ENCODE measurements at regions not wholly inside any gene's neighbourhood (a gene's known extent, or its start where the extent isn't known, plus 50 kb on each side); places are given as distances from the start of the nearest gene placed in this dataset.
A peak's percentile ranks its signal among the peaks of the same experiment; 100 is the strongest.

DNA sequence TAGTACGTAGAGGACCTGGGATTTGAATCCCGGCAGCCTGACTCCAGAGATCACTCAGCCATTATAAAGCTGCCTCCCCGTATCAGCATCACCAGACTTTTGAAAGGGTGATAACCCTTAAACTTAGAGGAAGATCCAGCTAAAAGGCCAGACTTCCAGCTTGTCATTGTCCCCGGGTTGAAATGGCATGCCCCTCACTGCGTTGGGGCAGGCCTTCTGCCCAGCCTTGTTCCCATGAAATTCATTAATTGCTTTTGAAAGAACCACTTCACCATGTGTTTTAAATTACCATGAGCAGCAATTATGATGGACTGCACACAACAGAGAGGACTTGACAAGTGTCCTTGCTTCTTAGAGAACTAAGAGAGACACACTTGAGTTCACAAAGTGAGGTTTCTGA is 269.6 kb upstream of the CRY1 start:
- Histone ChIP-seq H3K27ac (ENCODE audit: low read depth in 2 of 2, low read length in 2 of 2) (no peak overlapping the region), H3K27me3 (ENCODE audit: control insufficient read depth in 2 of 2, insufficient read depth in 2 of 2, low read length in 2 of 2) (peaks cover 0 to 4% of the 10 kb centered on the region in 2 donors), H3K4me3 (ENCODE audit: low read length in 2 of 2) (no peak overlapping the region), H3K4me1 (ENCODE audit: control insufficient read depth in 2 of 2, insufficient read depth in 2 of 2, low read length in 2 of 2) (no peaks in the 10 kb centered on the region), H3K9ac (ENCODE audit: low read depth in 1 of 2, low read length in 2 of 2) (no peak overlapping the region), H3K9me3 (ENCODE audit: control insufficient read depth in 2 of 2, low read length in 2 of 2) (no peaks in the 10 kb centered on the region), H3K36me3 (ENCODE audit: control insufficient read depth in 2 of 2, insufficient read depth in 2 of 2, low read length in 2 of 2) (no peaks in the 10 kb centered on the region)

DNA sequence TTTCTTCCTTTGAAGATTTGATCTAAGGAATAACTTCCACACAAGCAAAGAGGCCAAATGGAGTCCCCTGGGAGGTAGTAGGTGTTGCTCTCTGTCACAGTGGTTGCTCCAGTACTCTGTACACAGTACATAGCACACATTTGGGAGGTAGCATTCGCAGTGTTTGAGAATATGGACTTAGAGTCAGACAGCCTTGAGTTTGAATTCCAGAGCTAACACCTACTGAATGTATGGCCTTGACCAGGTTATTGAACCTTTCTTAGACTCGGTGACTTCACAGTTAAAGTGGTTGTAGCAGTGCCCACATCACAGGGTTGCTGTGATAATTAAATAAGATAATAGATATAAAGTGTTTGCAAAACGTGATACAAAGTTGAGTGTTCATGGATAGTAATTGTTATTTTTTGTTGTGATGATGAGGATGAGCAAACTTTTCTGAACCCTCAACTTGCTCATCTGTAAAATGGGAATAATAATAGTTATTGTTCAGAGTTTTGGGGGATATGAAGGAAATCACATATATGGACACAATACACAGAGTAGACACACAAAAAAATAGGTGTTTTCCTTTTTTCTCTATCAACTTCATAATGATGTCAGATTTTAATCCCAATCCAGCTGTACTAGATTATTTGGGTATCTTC is 271.6 kb upstream of the CRY1 start:
- Histone ChIP-seq H3K36me3 (ENCODE audit: control insufficient read depth in 2 of 2, insufficient read depth in 2 of 2, low read length in 2 of 2) (no peaks in the 10 kb centered on the region), H3K27me3 (ENCODE audit: control insufficient read depth in 2 of 2, insufficient read depth in 2 of 2, low read length in 2 of 2) (peaks cover 0 to 4% of the 10 kb centered on the region in 2 donors), H3K4me3 (ENCODE audit: low read length in 2 of 2) (no peak overlapping the region), H3K9me3 (ENCODE audit: control insufficient read depth in 2 of 2, low read length in 2 of 2) (no peaks in the 10 kb centered on the region), H3K27ac (ENCODE audit: low read depth in 2 of 2, low read length in 2 of 2) (no peak overlapping the region), H3K9ac (ENCODE audit: low read depth in 1 of 2, low read length in 2 of 2) (no peak overlapping the region), H3K4me1 (ENCODE audit: control insufficient read depth in 2 of 2, insufficient read depth in 2 of 2, low read length in 2 of 2) (peaks cover 0 to 2% of the 10 kb centered on the region in 2 donors)

DNA sequence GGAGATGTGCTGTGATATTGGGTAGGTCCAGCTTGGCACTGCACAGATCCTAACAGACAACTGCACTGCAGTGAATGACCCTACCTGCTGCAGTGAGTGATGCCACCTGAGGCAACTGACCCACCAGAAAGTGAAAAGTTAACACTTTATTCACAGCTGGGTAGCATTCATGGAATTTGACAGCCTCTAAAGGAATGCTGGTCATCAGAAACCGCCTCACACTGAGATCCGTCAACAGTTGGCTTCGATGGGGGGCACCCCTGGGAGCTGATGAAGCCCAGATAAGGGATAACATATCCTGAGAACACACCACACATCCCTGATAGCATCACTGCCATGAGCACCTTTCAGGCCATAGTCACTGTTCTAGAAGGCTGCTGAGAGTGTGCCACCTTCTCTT is 272.4 kb upstream of the CRY1 start:
- no peak overlapping the region for H3K9ac ChIP-seq (ENCODE audit: low read depth in 1 of 2, low read length in 2 of 2)
- H3K9me3 ChIP-seq (ENCODE audit: control insufficient read depth in 2 of 2, low read length in 2 of 2) = no peaks in the 10 kb centered on the region
- no peaks in the 10 kb centered on the region for H3K36me3 ChIP-seq (ENCODE audit: control insufficient read depth in 2 of 2, insufficient read depth in 2 of 2, low read length in 2 of 2)
- no peak overlapping the region for H3K27ac ChIP-seq (ENCODE audit: low read depth in 2 of 2, low read length in 2 of 2)
- H3K27me3 ChIP-seq (ENCODE audit: control insufficient read depth in 2 of 2, insufficient read depth in 2 of 2, low read length in 2 of 2) = peaks cover 0 to 4% of the 10 kb centered on the region in 2 donors
- no peak overlapping the region for H3K4me3 ChIP-seq (ENCODE audit: low read length in 2 of 2)
- peaks cover 0 to 2% of the 10 kb centered on the region in 2 donors for H3K4me1 ChIP-seq (ENCODE audit: control insufficient read depth in 2 of 2, insufficient read depth in 2 of 2, low read length in 2 of 2)

DNA sequence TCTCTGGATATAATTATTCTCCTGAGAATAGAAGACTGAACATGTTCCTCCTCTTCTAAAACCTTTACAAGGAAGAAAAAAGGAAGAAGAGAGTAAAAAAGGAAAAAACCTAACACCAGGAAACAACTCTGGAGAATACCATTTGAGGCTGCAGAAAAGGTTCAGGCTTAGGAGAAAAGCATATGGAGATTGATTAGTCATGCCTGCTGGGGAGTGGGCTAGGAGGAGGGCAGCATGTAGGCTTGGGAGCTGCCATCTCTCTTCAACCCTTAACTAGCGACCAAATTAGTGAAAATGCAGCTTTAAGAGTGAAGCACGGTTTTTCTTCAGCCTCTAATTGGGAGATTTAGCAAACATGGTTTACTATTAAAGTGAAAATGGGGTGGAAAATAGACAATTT is 273.0 kb upstream of the CRY1 start:
- no peak overlapping the region for H3K27ac ChIP-seq (ENCODE audit: low read depth in 2 of 2, low read length in 2 of 2)
- no peaks in the 10 kb centered on the region for H3K9me3 ChIP-seq (ENCODE audit: control insufficient read depth in 2 of 2, low read length in 2 of 2)
- no peak overlapping the region for H3K4me3 ChIP-seq (ENCODE audit: low read length in 2 of 2)
- H3K36me3 ChIP-seq (ENCODE audit: control insufficient read depth in 2 of 2, insufficient read depth in 2 of 2, low read length in 2 of 2) = no peaks in the 10 kb centered on the region
- H3K4me1 ChIP-seq (ENCODE audit: control insufficient read depth in 2 of 2, insufficient read depth in 2 of 2, low read length in 2 of 2) = peaks cover 0 to 2% of the 10 kb centered on the region in 2 donors
- peaks cover 0 to 4% of the 10 kb centered on the region in 2 donors for H3K27me3 ChIP-seq (ENCODE audit: control insufficient read depth in 2 of 2, insufficient read depth in 2 of 2, low read length in 2 of 2)
- no peak overlapping the region for H3K9ac ChIP-seq (ENCODE audit: low read depth in 1 of 2, low read length in 2 of 2)

DNA sequence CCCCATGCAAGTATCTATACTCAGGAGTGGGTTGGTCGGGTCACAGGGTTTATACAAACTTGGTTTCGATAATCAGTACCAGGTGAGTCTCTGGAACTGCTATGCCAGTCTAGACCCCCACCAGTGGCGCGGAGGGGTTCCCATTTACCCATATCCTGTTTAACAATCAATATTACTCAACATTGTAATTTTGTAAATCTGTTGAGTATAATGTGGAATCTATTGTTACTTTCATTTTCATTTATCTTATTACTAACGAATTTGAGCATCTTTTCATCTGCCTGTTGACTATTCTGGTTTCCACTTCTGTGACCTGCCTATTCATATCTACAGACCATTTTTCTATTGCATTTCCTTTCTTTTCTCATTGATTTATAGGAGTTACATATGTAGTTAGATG is 275.2 kb upstream of the CRY1 start:
- Histone ChIP-seq H3K27ac (ENCODE audit: low read depth in 2 of 2, low read length in 2 of 2) (no peak overlapping the region), H3K4me1 (ENCODE audit: control insufficient read depth in 2 of 2, insufficient read depth in 2 of 2, low read length in 2 of 2) (peaks cover 0 to 2% of the 10 kb centered on the region in 2 donors), H3K9me3 (ENCODE audit: control insufficient read depth in 2 of 2, low read length in 2 of 2) (no peaks in the 10 kb centered on the region), H3K4me3 (ENCODE audit: low read length in 2 of 2) (no peak overlapping the region), H3K9ac (ENCODE audit: low read depth in 1 of 2, low read length in 2 of 2) (no peak overlapping the region), H3K27me3 (ENCODE audit: control insufficient read depth in 2 of 2, insufficient read depth in 2 of 2, low read length in 2 of 2) (peaks cover 0 to 4% of the 10 kb centered on the region in 2 donors), H3K36me3 (ENCODE audit: control insufficient read depth in 2 of 2, insufficient read depth in 2 of 2, low read length in 2 of 2) (no peaks in the 10 kb centered on the region)

DNA sequence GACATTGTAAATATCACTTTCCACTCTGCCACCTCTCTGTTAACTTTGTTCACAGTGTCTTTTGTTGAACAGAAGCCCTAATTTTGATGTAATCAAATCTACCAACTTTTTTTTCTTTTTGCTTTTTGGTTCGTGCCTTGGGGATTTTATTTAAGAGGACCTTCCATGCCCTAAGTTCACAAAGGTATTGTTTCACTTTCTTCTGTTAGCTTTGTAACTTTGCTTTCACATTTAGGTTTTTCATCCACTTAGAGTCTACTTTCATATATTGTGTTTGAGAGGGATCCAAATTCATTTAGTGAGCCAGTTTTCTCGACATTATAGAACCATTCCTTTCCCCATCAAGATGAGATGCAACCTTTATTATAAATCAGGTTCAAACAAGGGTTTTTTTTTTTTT is 275.7 kb upstream of the CRY1 start:
- H3K36me3 ChIP-seq (ENCODE audit: control insufficient read depth in 2 of 2, insufficient read depth in 2 of 2, low read length in 2 of 2) = no peaks in the 10 kb centered on the region
- H3K4me3 ChIP-seq (ENCODE audit: low read length in 2 of 2) = no peak overlapping the region
- no peaks in the 10 kb centered on the region for H3K9me3 ChIP-seq (ENCODE audit: control insufficient read depth in 2 of 2, low read length in 2 of 2)
- no peak overlapping the region for H3K27ac ChIP-seq (ENCODE audit: low read depth in 2 of 2, low read length in 2 of 2)
- peaks cover 0 to 2% of the 10 kb centered on the region in 2 donors for H3K4me1 ChIP-seq (ENCODE audit: control insufficient read depth in 2 of 2, insufficient read depth in 2 of 2, low read length in 2 of 2)
- H3K9ac ChIP-seq (ENCODE audit: low read depth in 1 of 2, low read length in 2 of 2) = no peak overlapping the region
- peaks cover 0 to 4% of the 10 kb centered on the region in 2 donors for H3K27me3 ChIP-seq (ENCODE audit: control insufficient read depth in 2 of 2, insufficient read depth in 2 of 2, low read length in 2 of 2)

DNA sequence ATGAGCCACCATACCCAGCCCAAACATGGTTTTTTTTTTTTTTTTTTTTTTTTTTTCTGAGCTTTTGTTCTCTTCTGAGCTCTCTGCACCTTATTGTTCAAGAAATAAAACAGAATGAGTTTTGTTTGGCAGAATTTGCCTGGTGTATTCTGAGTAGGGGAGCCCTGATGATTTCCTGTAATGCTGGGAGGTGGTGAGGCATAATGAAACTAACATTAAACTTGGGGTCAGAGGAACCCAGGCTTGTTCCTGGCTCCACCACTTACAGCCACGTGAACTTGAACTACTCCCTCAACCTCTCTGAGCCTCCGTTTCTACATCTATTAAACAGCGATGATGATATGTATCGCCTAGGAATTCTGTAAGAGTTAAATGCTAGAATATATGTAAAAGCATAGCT is 276.3 kb upstream of the CRY1 start:
- no peaks in the 10 kb centered on the region for H3K9me3 ChIP-seq (ENCODE audit: control insufficient read depth in 2 of 2, low read length in 2 of 2)
- no peak overlapping the region for H3K4me3 ChIP-seq (ENCODE audit: low read length in 2 of 2)
- no peaks in the 10 kb centered on the region for H3K36me3 ChIP-seq (ENCODE audit: control insufficient read depth in 2 of 2, insufficient read depth in 2 of 2, low read length in 2 of 2)
- H3K4me1 ChIP-seq (ENCODE audit: control insufficient read depth in 2 of 2, insufficient read depth in 2 of 2, low read length in 2 of 2) = peaks cover 0 to 2% of the 10 kb centered on the region in 2 donors
- peaks cover 0 to 4% of the 10 kb centered on the region in 2 donors for H3K27me3 ChIP-seq (ENCODE audit: control insufficient read depth in 2 of 2, insufficient read depth in 2 of 2, low read length in 2 of 2)
- no peak overlapping the region for H3K27ac ChIP-seq (ENCODE audit: low read depth in 2 of 2, low read length in 2 of 2)
- H3K9ac ChIP-seq (ENCODE audit: low read depth in 1 of 2, low read length in 2 of 2) = no peak overlapping the region

DNA sequence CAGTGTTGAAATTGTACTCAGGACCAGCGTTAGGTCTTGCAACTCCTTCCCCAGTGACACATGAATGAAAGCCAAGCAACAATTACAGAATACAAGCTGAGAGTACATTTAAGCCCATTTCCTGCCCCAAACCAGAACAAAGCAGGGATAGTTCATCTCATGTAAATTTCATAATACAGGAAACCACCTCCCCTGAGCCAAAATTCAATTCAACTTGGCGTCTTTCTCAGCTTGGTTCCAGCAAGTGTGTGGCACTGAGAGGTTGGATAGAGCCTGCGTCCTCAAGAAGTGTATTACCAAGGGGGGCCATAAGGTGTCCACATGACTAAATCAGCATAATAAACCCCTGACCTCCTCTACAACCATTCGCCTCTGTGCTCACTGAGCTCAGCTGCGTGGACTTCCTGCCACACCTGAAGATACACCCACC is 278.9 kb upstream of the CRY1 start:
- Histone ChIP-seq H3K27me3 (ENCODE audit: control insufficient read depth in 2 of 2, insufficient read depth in 2 of 2, low read length in 2 of 2) (no peaks in the 10 kb centered on the region), H3K4me1 (ENCODE audit: control insufficient read depth in 2 of 2, insufficient read depth in 2 of 2, low read length in 2 of 2) (peaks cover 0 to 2% of the 10 kb centered on the region in 2 donors), H3K27ac (ENCODE audit: low read depth in 2 of 2, low read length in 2 of 2) (no peak overlapping the region), H3K4me3 (ENCODE audit: low read length in 2 of 2) (no peak overlapping the region), H3K9ac (ENCODE audit: low read depth in 1 of 2, low read length in 2 of 2) (no peak overlapping the region), H3K36me3 (ENCODE audit: control insufficient read depth in 2 of 2, insufficient read depth in 2 of 2, low read length in 2 of 2) (no peaks in the 10 kb centered on the region), H3K9me3 (ENCODE audit: control insufficient read depth in 2 of 2, low read length in 2 of 2) (no peaks in the 10 kb centered on the region)

DNA sequence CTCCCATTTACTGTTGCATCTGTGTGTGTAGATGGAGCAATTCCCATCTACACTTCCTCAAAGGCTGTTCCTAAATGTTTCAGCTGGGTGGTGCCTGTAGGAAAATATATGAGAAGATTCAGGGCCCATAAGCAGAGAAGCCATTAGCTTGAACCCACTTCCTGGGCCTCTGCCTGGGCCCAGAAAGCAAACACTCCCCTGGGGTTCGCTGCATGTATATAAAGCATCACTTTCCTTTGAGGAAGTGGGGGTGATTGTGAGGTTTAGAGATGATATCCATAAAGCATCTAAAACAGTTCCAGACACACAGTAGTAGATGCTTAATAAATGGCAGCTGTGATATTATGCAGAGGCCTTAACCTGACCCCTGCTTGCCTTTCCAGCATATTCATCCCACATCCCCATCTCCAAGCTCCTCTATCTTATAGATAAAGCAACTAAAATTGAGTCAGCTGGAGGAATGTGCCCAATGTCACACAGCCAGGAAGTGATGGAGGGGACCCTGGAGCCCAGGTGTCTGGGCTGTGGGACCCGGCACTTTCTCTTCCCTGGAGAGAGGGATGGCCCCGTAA is 280.0 kb upstream of the CRY1 start:
- no peak overlapping the region for H3K9ac ChIP-seq (ENCODE audit: low read depth in 1 of 2, low read length in 2 of 2)
- no peaks in the 10 kb centered on the region for H3K27me3 ChIP-seq (ENCODE audit: control insufficient read depth in 2 of 2, insufficient read depth in 2 of 2, low read length in 2 of 2)
- peak overlapping the region in 1 of 2 donors; percentile 32 for H3K27ac ChIP-seq (ENCODE audit: low read depth in 2 of 2, low read length in 2 of 2)
- peaks cover 0 to 2% of the 10 kb centered on the region in 2 donors for H3K4me1 ChIP-seq (ENCODE audit: control insufficient read depth in 2 of 2, insufficient read depth in 2 of 2, low read length in 2 of 2)
- no peaks in the 10 kb centered on the region for H3K9me3 ChIP-seq (ENCODE audit: control insufficient read depth in 2 of 2, low read length in 2 of 2)
- no peaks in the 10 kb centered on the region for H3K36me3 ChIP-seq (ENCODE audit: control insufficient read depth in 2 of 2, insufficient read depth in 2 of 2, low read length in 2 of 2)
- H3K4me3 ChIP-seq (ENCODE audit: low read length in 2 of 2) = no peak overlapping the region

DNA sequence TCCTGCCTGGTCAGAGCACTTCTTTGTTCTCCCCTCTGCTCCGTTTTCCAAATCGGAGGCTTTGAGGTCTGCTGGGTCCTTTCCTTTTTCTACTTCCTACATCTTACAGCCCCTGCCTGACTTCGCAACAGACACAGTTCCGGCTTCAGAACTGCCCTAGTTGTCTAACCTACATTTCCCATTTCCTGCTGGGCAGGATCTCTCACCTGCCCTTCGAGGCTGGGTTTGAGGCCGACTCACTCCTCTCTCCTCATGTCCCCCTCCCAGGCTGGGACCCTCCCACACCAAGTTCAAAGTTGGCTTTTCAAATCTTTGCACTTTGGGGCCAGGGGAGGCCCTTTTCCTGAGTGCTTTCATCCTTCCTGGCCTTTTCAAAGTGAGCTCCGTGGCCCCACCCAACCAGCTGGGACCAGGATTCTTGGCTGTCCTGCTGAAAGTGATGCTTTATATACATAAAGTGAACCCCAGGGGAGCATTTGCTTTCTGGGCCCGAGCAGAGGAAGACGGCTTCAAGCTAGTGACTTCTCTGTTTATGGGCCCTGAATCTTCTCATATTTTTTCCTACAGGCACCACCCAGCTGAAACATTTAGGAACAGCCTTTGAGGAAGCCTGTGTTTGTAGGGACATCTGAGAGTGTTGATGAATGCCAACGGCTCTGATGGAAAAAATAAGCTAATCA is 281.0 kb upstream of the CRY1 start:
- H3K36me3 ChIP-seq (ENCODE audit: control insufficient read depth in 2 of 2, insufficient read depth in 2 of 2, low read length in 2 of 2) = no peaks in the 10 kb centered on the region
- H3K9ac ChIP-seq (ENCODE audit: low read depth in 1 of 2, low read length in 2 of 2) = no peak overlapping the region
- H3K9me3 ChIP-seq (ENCODE audit: control insufficient read depth in 2 of 2, low read length in 2 of 2) = no peaks in the 10 kb centered on the region
- no peaks in the 10 kb centered on the region for H3K4me1 ChIP-seq (ENCODE audit: control insufficient read depth in 2 of 2, insufficient read depth in 2 of 2, low read length in 2 of 2)
- H3K27ac ChIP-seq (ENCODE audit: low read depth in 2 of 2, low read length in 2 of 2) = peak overlapping the region in 1 of 2 donors; percentile 32
- H3K27me3 ChIP-seq (ENCODE audit: control insufficient read depth in 2 of 2, insufficient read depth in 2 of 2, low read length in 2 of 2) = peaks cover 0 to 3% of the 10 kb centered on the region in 2 donors
- no peak overlapping the region for H3K4me3 ChIP-seq (ENCODE audit: low read length in 2 of 2)

Data from mucosa of rectum (tissue), 2 donors.